ENCODE measurements at regions not wholly inside any gene's neighbourhood (a gene's known extent, or its start where the extent isn't known, plus 50 kb on each side); places are given as distances from the start of the nearest gene placed in this dataset.

GRCh38 chr6:139702706-139703105, 328.3 kb upstream of the CITED2 start:
- intact Hi-C loops (cut with DNase I), result no loop called here
- Histone ChIP-seq H3K9me3 (peaks cover 0 to 6% (median 0%) of the 10 kb centered on the region in 3 donors), H3K27ac (no peak overlapping the region), H3K4me1 (peaks cover 0 to 12% (median 0%) of the 10 kb centered on the region in 3 donors), H3K27me3 (no peaks in the 10 kb centered on the region), H3K4me3 (no peak overlapping the region), H3K36me3 (no peaks in the 10 kb centered on the region)
- DNase-seq, result no peak
- TF ChIP-seq POLR2A (IDR thresholded peaks at IDR 0.05), result no peak
- TF ChIP-seq CTCF (IDR thresholded peaks at IDR 0.05), result no peak

GRCh38 chr6:139701695-139702094, 327.2 kb upstream of the CITED2 start:
- no peaks in the 10 kb centered on the region for H3K36me3 ChIP-seq
- H3K27ac ChIP-seq, result no peak overlapping the region
- no peaks in the 10 kb centered on the region for H3K27me3 ChIP-seq
- H3K4me1 ChIP-seq, result peaks cover 0 to 12% (median 0%) of the 10 kb centered on the region in 3 donors
- WGBS, 2 donors, result 94 to 98% methylated on average over 4 of the region's 4 CpGs
- intact Hi-C loops (cut with DNase I), result no loop called here
- no peak for DNase-seq
- H3K9me3 ChIP-seq, result peaks cover 0 to 6% (median 0%) of the 10 kb centered on the region in 3 donors
- no peak overlapping the region for H3K4me3 ChIP-seq
- no peak for TF ChIP-seq POLR2A (IDR thresholded peaks at IDR 0.05)
- TF ChIP-seq CTCF (IDR thresholded peaks at IDR 0.05), result no peak

GRCh38 chr6:139701003-139701402, 326.6 kb upstream of the CITED2 start:
- H3K27ac ChIP-seq, result no peak overlapping the region

GRCh38 chr6:139699911-139700310, 325.5 kb upstream of the CITED2 start:
- no peaks in the 10 kb centered on the region for H3K36me3 ChIP-seq
- H3K4me1 ChIP-seq, result peaks cover 0 to 12% (median 0%) of the 10 kb centered on the region in 3 donors
- H3K9me3 ChIP-seq, result no peaks in the 10 kb centered on the region
- WGBS, 2 donors, result 92 to 93% methylated on average over 1 of the region's 1 CpG
- no peaks in the 10 kb centered on the region for H3K27me3 ChIP-seq
- intact Hi-C loops (cut with DNase I), result no loop called here
- DNase-seq, result no peak
- no peak for TF ChIP-seq POLR2A (IDR thresholded peaks at IDR 0.05)
- TF ChIP-seq CTCF (IDR thresholded peaks at IDR 0.05), result no peak
- peak overlapping the region in 3 of 4 donors; percentile 2 to 18 (median 16) for H3K27ac ChIP-seq
- no peak overlapping the region for H3K4me3 ChIP-seq

More at GRCh38 chr6:139701003-139701402, 326.6 kb upstream of the CITED2 start:
- no peak overlapping the region for H3K4me3 ChIP-seq
- no peak for DNase-seq
- no peak for TF ChIP-seq CTCF (IDR thresholded peaks at IDR 0.05)
- TF ChIP-seq POLR2A (IDR thresholded peaks at IDR 0.05), result no peak
- H3K36me3 ChIP-seq, result no peaks in the 10 kb centered on the region
- no peaks in the 10 kb centered on the region for H3K27me3 ChIP-seq
- H3K4me1 ChIP-seq, result peaks cover 0 to 12% (median 0%) of the 10 kb centered on the region in 3 donors
- peaks cover 0 to 6% (median 0%) of the 10 kb centered on the region in 3 donors for H3K9me3 ChIP-seq
- intact Hi-C loops (cut with DNase I), result no loop called here
- 89 to 100% methylated on average over 1 of the region's 1 CpG for WGBS, 2 donors

GRCh38 chr6:139699335-139699734, 324.9 kb upstream of the CITED2 start:
- Histone ChIP-seq H3K4me3 (no peak overlapping the region), H3K4me1 (peaks cover 0 to 12% (median 0%) of the 10 kb centered on the region in 3 donors), H3K9me3 (no peaks in the 10 kb centered on the region), H3K36me3 (no peaks in the 10 kb centered on the region), H3K27ac (peak overlapping the region in 1 of 4 donors; percentile 43), H3K27me3 (no peaks in the 10 kb centered on the region)
- 55 to 56% methylated on average over 1 of the region's 1 CpG for WGBS, 2 donors
- intact Hi-C loops (cut with DNase I), result no loop called here
- TF ChIP-seq CTCF (IDR thresholded peaks at IDR 0.05), result no peak
- no peak for TF ChIP-seq POLR2A (IDR thresholded peaks at IDR 0.05)
- no peak for DNase-seq
